GM10248 (cell line): ENCODE measurements at regions not wholly inside any gene's neighbourhood (a gene's known extent, or its start where the extent isn't known, plus 50 kb on each side); places are given as distances from the start of the nearest gene placed in this dataset.

ENCODE experiments used
- CTCF ChIA-PET: fragments of 300-600 bp; sonication (Branson Sonifier 250); formaldehyde crosslinking; extraction: SDS; loops from one replicate; lab custom pipeline; 2021; ENCODE audit warnings: antibody characterized with exemption; lab: Yijun Ruan, JAX
- POLR2A ChIA-PET: fragments of 350-650 bp; sonication (Branson Sonifier 250); formaldehyde crosslinking; extraction: SDS; loops from one replicate; lab custom pipeline; 2020; ENCODE audit warnings: antibody characterized with exemption; lab: Yijun Ruan, JAX
- DNase-seq: peaks from one replicate; pipeline ENCODE4 v3.0.0; 2012; ENCODE audit errors: extremely low spot score
- TF ChIP-seq, protein P1 (sequence below): IDR thresholded peaks from 2 replicates; pipeline ENCODE4 v1.5.1; 2012; ENCODE audit warnings: mild to moderate bottlenecking, low read depth; ENCODE audit errors: extremely low read depth, missing control alignments, control extremely low read depth

DNA sequence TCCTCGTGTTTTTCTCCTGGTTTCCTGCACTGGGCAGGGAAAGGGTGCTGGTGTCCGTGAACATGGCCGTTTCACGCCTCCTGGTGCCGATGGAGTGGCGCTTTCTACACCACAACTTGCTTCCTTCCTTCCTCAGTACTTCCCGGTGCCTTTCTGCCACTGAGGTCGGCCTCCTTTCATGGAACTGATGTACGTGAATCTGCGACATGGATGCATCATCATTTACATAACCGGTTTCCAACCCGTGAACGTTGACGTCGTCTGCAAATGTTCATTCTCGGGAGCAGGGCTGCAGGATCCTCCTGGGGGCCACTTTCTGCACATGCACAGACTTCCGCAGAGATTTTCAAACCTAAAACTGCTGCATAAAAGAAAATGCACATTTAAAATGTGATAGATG, 474.4 kb downstream of the BRD1 start:
- no peak for DNase-seq
- ChIA-PET POLR2A (no interaction called here), CTCF (no interaction called here)
- TF ChIP-seq, protein P1, sequence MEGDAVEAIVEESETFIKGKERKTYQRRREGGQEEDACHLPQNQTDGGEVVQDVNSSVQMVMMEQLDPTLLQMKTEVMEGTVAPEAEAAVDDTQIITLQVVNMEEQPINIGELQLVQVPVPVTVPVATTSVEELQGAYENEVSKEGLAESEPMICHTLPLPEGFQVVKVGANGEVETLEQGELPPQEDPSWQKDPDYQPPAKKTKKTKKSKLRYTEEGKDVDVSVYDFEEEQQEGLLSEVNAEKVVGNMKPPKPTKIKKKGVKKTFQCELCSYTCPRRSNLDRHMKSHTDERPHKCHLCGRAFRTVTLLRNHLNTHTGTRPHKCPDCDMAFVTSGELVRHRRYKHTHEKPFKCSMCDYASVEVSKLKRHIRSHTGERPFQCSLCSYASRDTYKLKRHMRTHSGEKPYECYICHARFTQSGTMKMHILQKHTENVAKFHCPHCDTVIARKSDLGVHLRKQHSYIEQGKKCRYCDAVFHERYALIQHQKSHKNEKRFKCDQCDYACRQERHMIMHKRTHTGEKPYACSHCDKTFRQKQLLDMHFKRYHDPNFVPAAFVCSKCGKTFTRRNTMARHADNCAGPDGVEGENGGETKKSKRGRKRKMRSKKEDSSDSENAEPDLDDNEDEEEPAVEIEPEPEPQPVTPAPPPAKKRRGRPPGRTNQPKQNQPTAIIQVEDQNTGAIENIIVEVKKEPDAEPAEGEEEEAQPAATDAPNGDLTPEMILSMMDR, result no peak

DNA sequence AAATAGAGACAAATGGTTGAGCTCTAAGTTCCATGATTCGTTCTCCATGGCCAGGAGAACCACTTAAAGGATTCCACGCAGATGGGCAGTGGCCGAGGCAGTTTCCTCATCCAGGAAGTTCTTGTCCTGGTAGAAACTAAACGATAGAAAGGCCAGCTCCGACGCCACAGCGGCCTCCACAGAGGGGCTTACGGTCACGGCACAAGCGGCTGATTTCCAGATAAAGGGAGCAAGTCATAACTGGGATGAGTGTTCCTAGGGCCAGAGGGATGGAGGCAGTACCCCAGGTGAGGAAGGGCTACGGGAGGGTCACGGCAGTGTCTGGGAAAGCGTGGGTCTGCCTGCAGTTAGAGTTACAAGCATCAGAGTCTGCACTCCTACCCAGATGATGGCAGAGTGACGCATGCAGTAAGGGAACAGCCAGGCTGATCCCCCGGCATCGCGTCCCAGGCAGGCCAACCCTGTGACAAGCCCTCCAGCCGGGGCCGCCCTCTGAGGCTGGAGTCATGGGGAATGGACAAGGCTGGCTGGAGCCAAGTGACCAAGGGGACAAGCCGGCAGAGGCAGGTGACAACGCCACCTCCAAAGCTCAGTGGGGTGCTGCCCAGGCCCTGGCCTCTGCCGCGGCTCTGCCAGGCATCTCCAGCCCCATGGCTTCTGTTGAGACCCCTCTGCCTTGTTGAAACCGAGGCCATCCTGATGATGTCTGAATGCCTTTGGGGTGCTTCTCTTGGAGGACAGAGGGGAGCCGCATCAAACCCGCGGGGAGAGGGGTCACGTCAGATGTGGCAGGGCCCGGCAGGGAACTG, 475.1 kb downstream of the BRD1 start:
- POLR2A ChIA-PET, result no interaction called here
- TF ChIP-seq, protein P1, result no peak
- no peak for DNase-seq
- CTCF ChIA-PET, result no interaction called here

DNA sequence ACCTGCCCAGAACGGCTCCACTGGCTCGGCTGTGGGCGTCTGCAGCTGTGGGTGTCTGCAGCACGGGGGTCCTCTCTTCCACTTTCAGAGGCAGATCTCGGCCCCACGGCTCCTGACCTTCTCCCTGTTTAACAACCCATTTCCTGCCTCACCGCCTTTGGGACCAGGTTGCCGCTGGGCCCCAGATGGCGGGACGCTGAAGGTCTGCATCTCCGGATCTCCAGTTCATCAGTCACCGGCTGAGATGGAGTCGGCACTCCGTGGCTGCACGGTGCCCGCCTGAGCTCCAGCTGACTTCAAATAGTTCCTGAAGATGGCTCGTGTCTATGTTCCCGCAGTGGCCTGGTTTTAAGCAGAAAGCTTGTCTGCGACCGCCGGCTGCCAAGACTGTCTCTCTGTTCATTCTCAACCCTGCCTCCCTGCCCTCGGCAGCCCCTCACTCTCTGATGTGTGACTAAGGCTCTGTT, 475.9 kb downstream of the BRD1 start:
- ChIA-PET CTCF (no interaction called here), POLR2A (no interaction called here)
- no peak for DNase-seq
- TF ChIP-seq, protein P1, result no peak

DNA sequence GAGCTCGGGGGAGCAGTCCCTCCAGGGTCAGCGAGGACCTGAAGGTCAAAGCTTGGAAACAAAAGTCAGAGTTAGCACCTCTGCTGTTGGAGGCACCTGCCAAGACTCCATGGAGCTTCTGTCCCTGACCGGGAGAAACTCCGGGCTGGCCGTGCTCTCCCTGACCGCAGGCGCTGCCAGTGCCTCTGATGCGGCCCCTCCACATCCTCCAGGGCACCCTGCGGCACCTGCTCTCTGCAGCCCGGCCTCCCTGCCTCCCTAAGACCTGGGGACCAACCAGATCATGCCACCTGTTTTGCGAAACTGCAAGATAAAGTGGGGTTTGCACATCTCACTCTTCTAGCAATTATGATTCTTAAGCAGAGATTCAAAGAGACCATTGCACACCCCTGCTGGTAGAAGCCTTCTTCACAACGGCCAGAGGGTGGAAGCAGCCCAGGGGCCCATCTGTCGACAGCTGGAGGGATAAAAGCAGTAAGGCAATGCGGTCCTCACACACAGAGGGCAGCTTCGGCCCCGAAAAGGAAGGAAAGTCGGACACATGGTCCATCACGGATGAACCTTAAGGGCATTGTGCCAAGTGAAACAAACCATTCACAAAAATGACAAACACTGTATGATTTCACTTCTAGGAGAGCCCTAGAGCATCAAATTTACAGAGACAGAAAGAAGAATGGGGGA, 477.1 kb downstream of the BRD1 start:
- ChIA-PET POLR2A (no interaction called here), CTCF (no interaction called here)
- TF ChIP-seq, protein P1, result no peak
- DNase-seq, result no peak

DNA sequence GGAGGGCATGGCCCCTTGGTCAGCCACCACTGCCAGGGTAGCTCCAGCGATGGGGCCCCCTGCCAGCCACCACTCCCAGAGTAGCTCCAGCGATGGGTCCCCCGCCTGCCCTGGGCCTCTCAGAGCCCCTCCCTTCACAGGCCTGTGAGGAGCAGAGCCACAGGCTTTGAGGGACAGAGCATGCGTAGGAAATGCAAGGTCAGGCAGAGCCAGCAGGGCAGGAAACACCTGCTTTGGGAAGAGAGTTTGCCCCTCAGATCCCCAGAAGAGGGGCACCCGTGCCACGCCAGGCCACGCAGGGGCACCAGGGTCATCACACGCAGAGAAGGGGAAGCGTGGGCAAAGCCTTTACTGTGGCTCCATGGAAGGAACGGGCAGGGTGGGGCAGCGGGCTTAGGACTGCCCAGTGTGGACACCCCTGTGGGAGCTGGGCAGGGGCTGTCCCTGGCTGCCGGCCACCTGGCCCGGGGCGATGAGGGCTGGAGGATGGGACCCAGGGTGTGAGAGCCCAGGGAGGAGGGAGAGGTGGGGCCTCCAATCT, 477.8 kb downstream of the BRD1 start:
- ChIA-PET CTCF (no interaction called here), POLR2A (no interaction called here)
- no peak for DNase-seq
- TF ChIP-seq, protein P1, result no peak

DNA sequence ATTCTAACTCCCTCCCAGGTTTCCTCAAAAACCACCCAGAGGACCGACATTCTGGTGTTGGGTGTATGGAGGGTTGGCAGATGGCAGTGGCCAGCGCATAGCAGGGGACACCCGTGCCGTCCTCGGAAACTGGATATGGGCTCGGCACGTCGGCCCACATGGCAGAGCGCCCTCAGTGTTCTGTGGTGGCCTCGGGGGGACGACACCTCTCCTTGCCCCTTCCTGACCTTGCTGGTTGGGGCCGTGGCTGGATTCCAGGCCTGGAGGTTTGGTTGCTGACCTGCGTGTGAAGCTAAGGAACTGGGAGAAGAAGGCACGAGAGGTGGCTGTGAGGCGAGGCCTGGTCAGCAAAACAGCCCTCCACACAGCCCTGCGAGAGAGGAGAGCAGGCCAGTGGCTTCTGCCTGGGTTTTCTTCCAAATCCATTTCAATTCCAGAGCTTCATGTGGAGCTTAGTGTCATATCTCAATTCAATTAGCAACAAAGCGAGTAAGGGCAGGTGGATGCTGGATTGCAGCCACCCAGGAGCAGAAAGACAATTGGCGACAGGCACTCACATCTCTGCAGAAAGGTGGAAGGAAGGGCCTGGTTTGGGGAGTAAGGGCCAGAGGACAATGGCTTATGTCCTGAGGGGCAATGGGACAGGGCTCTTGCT, 478.4 kb downstream of the BRD1 start:
- ChIA-PET CTCF (no interaction called here), POLR2A (no interaction called here)
- no peak for DNase-seq
- TF ChIP-seq, protein P1, result no peak
